ENCODE measurements at regions not wholly inside any gene's neighbourhood (a gene's known extent, or its start where the extent isn't known, plus 50 kb on each side); places are given as distances from the start of the nearest gene placed in this dataset.
"Not testable (repeated sequence)": the region's sequence is repeated elsewhere in the genome, so short reads cannot be mapped to it uniquely, and the experiment has no call there.

DNA sequence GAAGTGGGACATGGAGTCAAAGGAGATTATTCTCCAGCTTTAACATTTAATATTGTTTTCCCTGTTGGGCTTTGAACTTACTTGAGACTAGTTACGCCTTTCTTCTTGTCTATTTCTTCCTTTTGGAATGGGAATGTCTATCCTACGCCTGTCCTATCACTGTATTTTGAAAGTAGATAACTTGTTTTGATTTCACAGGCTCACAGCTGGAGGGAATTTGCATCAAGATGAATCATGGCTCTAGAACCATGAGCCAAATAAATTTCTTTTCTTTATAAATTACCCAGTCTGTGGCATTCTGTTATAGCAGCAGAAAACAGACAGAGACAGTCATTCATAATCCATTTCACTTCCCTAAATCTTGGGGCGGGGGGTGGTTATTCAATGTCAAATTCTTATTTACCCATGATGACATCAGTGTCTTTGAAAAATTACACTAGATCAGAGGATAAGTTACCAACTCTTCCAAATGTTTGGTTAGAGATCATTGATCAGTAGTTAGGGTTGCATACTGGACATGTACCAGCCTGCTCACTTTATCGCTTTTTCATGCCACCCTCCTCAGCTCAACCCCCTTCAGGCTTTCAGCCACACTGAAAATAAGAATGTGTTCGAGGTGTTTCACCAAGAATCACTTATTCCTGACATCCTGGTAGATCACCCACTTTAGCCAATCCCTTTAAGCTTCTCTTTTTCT is 419.6 kb upstream of the PIK3R1 start:
- DNase-seq (ENCODE audit: low spot score), result no peak
- TF ChIP-seq, protein P1, sequence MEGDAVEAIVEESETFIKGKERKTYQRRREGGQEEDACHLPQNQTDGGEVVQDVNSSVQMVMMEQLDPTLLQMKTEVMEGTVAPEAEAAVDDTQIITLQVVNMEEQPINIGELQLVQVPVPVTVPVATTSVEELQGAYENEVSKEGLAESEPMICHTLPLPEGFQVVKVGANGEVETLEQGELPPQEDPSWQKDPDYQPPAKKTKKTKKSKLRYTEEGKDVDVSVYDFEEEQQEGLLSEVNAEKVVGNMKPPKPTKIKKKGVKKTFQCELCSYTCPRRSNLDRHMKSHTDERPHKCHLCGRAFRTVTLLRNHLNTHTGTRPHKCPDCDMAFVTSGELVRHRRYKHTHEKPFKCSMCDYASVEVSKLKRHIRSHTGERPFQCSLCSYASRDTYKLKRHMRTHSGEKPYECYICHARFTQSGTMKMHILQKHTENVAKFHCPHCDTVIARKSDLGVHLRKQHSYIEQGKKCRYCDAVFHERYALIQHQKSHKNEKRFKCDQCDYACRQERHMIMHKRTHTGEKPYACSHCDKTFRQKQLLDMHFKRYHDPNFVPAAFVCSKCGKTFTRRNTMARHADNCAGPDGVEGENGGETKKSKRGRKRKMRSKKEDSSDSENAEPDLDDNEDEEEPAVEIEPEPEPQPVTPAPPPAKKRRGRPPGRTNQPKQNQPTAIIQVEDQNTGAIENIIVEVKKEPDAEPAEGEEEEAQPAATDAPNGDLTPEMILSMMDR (IDR thresholded peaks at IDR 0.05), result no peak
- peak overlapping the region in 1 of 2 donors; percentile 73 for H3K27ac ChIP-seq

DNA sequence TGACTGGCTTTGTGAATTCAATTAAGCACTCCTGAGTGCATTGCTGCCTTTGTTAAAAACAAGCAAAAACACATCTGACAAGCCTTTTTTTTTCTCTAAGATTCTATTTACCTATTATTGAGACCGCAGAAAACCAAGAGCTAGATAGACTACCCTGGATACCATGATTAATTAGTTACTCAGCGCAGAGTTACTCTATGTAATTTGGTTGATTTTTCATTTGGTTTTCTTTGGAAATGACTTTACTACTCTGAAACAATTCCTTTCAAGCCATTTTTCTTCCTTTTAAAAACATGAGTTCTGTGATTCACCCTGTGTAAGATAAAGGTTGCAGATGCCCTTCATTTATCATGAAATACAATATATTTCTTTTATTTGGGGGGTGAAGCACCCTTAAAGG is 421.6 kb upstream of the PIK3R1 start:
- Histone ChIP-seq H3K27ac (no peak overlapping the region), H3K4me3 (no peak overlapping the region)
- DNase-seq (ENCODE audit: low spot score), result no peak
- TF ChIP-seq, protein P1 (IDR thresholded peaks at IDR 0.05), result no peak

More for the DNA sequence above, 419.6 kb upstream of the PIK3R1 start:
- H3K4me3 ChIP-seq, result no peak overlapping the region

GRCh38 chr5:67793418-67793817 is 422.1 kb upstream of the PIK3R1 start:
- TF ChIP-seq, protein P1 (IDR thresholded peaks at IDR 0.05), result no peak
- H3K4me3 ChIP-seq, result no peak overlapping the region
- peak overlapping the region in 1 of 2 donors; percentile 60 for H3K27ac ChIP-seq
- no peak for DNase-seq (ENCODE audit: low spot score)

DNA sequence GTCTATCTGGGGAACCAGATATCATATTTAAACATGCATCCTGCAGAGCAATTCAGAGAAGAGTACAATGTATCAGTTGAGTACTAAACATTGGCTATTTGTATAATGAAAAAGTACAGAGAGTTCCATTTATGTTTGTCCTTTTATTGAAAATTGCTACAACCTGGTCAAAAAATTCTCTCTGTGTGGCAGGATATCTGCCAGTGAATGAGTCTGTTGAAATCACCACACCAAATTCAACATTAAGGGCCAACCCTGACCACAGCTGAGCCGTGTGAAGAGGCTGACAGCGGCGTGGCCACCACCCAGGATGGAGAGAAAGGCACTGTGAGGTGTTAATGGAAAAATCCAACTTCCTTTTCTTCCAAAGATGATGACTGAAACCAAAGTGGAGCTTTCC is 422.7 kb upstream of the PIK3R1 start:
- H3K27ac ChIP-seq, result peak overlapping the region in 1 of 2 donors; percentile 14

DNA sequence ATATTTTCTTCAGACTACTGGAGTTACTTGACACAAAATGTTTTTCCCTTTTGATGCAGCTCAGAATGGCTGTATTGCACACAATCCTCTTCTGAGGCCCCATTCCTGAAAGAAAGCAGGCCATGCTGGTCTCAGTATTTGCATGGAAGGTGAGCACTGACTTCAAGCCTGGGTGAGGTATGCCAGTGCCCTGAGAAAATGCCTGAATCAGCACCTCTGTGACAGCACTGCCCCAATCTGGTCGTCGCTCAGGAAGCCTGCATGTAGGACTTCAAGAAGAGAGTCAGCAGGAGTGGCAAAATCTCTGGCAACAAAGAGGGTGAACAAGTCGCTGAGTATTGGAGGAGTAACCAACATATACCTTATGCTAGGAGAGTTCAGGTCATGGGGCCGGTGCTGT is 425.2 kb upstream of the PIK3R1 start:
- TF ChIP-seq, protein P1 (IDR thresholded peaks at IDR 0.05), result no peak
- DNase-seq (ENCODE audit: low spot score), result no peak
- no peak overlapping the region for H3K27ac ChIP-seq
- no peak overlapping the region for H3K4me3 ChIP-seq

More for the DNA sequence above, 422.7 kb upstream of the PIK3R1 start:
- no peak for DNase-seq (ENCODE audit: low spot score)
- H3K4me3 ChIP-seq, result no peak overlapping the region
- TF ChIP-seq, protein P1 (IDR thresholded peaks at IDR 0.05), result no peak

- not testable (repeated sequence) for H3K4me3 ChIP-seq; H3K27ac ChIP-seq; DNase-seq (ENCODE audit: low spot score)
These were observed 435.5 kb upstream of the PIK3R1 start for GRCh38 chr5:67779893-67780623.

- Histone ChIP-seq H3K4me3 (no peak overlapping the region), H3K27ac (no peak overlapping the region)
- no peak for DNase-seq (ENCODE audit: low spot score)
- TF ChIP-seq, protein P1 (IDR thresholded peaks at IDR 0.05), result no peak
These were observed 440.8 kb upstream of the PIK3R1 start for GRCh38 chr5:67774786-67775185.
